ENCODE measurements at regions not wholly inside any gene's neighbourhood (a gene's known extent, or its start where the extent isn't known, plus 50 kb on each side); places are given as distances from the start of the nearest gene placed in this dataset.

- no peaks in the 10 kb centered on the region for H3K79me1 ChIP-seq (ENCODE audit: low read depth, low read length)
- no peak overlapping the region for H2BK12ac ChIP-seq (ENCODE audit: low read depth, low read length)
- peaks cover 0 to 11% of the 10 kb centered on the region in 2 experiments; a peak in 1 of 4 replicates for H3K9me3 ChIP-seq (ENCODE audit: insufficient read depth in 2 of 2, low read depth in 1 of 2, low read length in 1 of 2)
- H3K18ac ChIP-seq (ENCODE audit: extremely low read depth, low read length): no peak overlapping the region
- no peak overlapping the region for H3K4me3 ChIP-seq (ENCODE audit: extremely low read depth in 1 of 4, insufficient read depth in 2 of 4, low read depth in 3 of 4, low read length in 4 of 4)
- no peak for DNase-seq (ENCODE audit: low read depth in 1 of 2, low spot score in 2 of 2)
- H2BK20ac ChIP-seq (ENCODE audit: low read length): no peak overlapping the region
- H3K27ac ChIP-seq (ENCODE audit: low read depth, low read length): no peak overlapping the region
- TF ChIP-seq EZH2 (IDR thresholded peaks at IDR 0.05; ENCODE audit: low read depth, low read length, severe bottlenecking) (no peak), POLR2A (IDR thresholded peaks at IDR 0.05; ENCODE audit: control extremely low read depth in 1 of 2, low read depth in 2 of 2, low read length in 2 of 2) (no peak), ZNF274 (IDR thresholded peaks at IDR 0.05; ENCODE audit: borderline replicate concordance, extremely low read depth, low read length) (no peak), SAP30 (IDR thresholded peaks at IDR 0.05; ENCODE audit: insufficient read depth, insufficient replicate concordance, low read length) (no peak), YY1 (IDR thresholded peaks at IDR 0.05; ENCODE audit: low read depth, low read length) (no peak), SRF (IDR thresholded peaks at IDR 0.05; ENCODE audit: low read depth, low read length) (no peak), NRF1 (IDR thresholded peaks at IDR 0.05; ENCODE audit: low read depth, low read length) (no peak), SIX5 (IDR thresholded peaks at IDR 0.05; ENCODE audit: low read depth, low read length) (no peak), POLR2AphosphoS5 (IDR thresholded peaks at IDR 0.05; ENCODE audit: low read depth, low read length) (no peak), SIN3A (conservative IDR thresholded peaks at IDR 0.05 in 1 of 2, IDR thresholded peaks at IDR 0.05 in 1 of 2; ENCODE audit: low read depth in 1 of 2, low read length in 2 of 2) (no peak)
- H4K5ac ChIP-seq (ENCODE audit: insufficient read length, low read depth, low read length): no peak overlapping the region
- H2BK15ac ChIP-seq (ENCODE audit: low read length): no peak overlapping the region
- H3K23me2 ChIP-seq (ENCODE audit: low read depth, low read length): no peaks in the 10 kb centered on the region
- H2BK120ac ChIP-seq (replicated peaks; ENCODE audit: low read depth, low read length): no peak overlapping the region
- no peak overlapping the region for H3K9ac ChIP-seq (replicated peaks in 1 of 4; ENCODE audit: extremely low read depth in 1 of 4, low read depth in 3 of 4, low read length in 3 of 4)
- no peak overlapping the region for H2AK5ac ChIP-seq (ENCODE audit: low read depth, low read length)
- no peak overlapping the region for H3K4me2 ChIP-seq (ENCODE audit: insufficient read depth in 1 of 2, low read depth in 2 of 2, low read length in 2 of 2)
- H2BK5ac ChIP-seq (ENCODE audit: low read depth, low read length): no peak overlapping the region
- FAIRE-seq: no peak
- CTCF ChIA-PET (ENCODE audit: partially characterized antibody): interaction anchor here (0.5 to 1.0 kb wide), 2 partner anchors 21 to 1889 kb away, joined by 3 read pairs; no protein-coding TSS in a partner anchor
- no peak overlapping the region for H2AFZ ChIP-seq (ENCODE audit: low read length)
- POLR2A ChIA-PET (ENCODE audit: partially characterized antibody): interaction anchor here (0.6 kb wide), 1 partner anchor 335 kb away, joined by 4 read pairs; no protein-coding TSS in a partner anchor
- no peak overlapping the region for H3K14ac ChIP-seq (ENCODE audit: insufficient read length)
- H3K79me2 ChIP-seq (ENCODE audit: control insufficient read depth in 1 of 2, insufficient read depth in 2 of 2, low read length in 2 of 2): no peaks in the 10 kb centered on the region
- H3K23ac ChIP-seq (ENCODE audit: insufficient read length): no peak overlapping the region
- no peak overlapping the region for H3K56ac ChIP-seq (replicated peaks; ENCODE audit: insufficient read length, low read depth, low read length)
- H4K8ac ChIP-seq (ENCODE audit: extremely low read depth, insufficient read depth, low read length): no peak overlapping the region
- no peaks in the 10 kb centered on the region for H3K4me1 ChIP-seq (replicated peaks in 1 of 4; ENCODE audit: control insufficient read depth in 3 of 4, insufficient read depth in 4 of 4, low read length in 3 of 4)
- H4K20me1 ChIP-seq (replicated peaks in 1 of 2; ENCODE audit: control insufficient read depth in 1 of 2, insufficient read depth in 2 of 2, low read length in 2 of 2): no peaks in the 10 kb centered on the region
- H4K91ac ChIP-seq (replicated peaks; ENCODE audit: insufficient read length, low read length): no peak overlapping the region
- no peaks in the 10 kb centered on the region for H3K27me3 ChIP-seq (replicated peaks in 1 of 4; ENCODE audit: control insufficient read depth in 3 of 4, extremely low read depth in 1 of 4, insufficient read depth in 3 of 4, low read length in 3 of 4)
- no peak overlapping the region for H3K4ac ChIP-seq (replicated peaks; ENCODE audit: insufficient read length, low read depth, low read length)
- no peaks in the 10 kb centered on the region for H3K36me3 ChIP-seq (ENCODE audit: control insufficient read depth in 2 of 4, insufficient read depth in 4 of 4, low read length in 3 of 4)
These were observed 222.2 kb upstream of the IRX1 start for GRCh38 chr5:3373391-3373790.
